ENCODE measurements at regions not wholly inside any gene's neighbourhood (a gene's known extent, or its start where the extent isn't known, plus 50 kb on each side); places are given as distances from the start of the nearest gene placed in this dataset.
"Not testable (repeated sequence)": the region's sequence is repeated elsewhere in the genome, so short reads cannot be mapped to it uniquely, and the experiment has no call there.

- not testable (repeated sequence) for DNase-seq
Measured at GRCh38 chr3:125831005-125831750, 137.8 kb upstream of the ROPN1B start.

- not testable (repeated sequence) for DNase-seq
Measured at GRCh38 chr3:125835562-125835961, 133.4 kb upstream of the ROPN1B start.

- DNase-seq = peak; percentile 16
Measured at GRCh38 chr3:125836011-125836551, 132.9 kb upstream of the ROPN1B start.

- DNase-seq = not testable (repeated sequence)
Measured at GRCh38 chr3:125836786-125837185, 132.2 kb upstream of the ROPN1B start.

GRCh38 chr3:125838857-125839256, 130.1 kb upstream of the ROPN1B start:
- not testable (repeated sequence) for DNase-seq

- not testable (repeated sequence) for DNase-seq
Measured at GRCh38 chr3:125840465-125840864, 128.5 kb upstream of the ROPN1B start.

GRCh38 chr3:125847966-125848365, 121.0 kb upstream of the ROPN1B start:
- not testable (repeated sequence) for DNase-seq

GRCh38 chr3:125855006-125855405, 114.0 kb upstream of the ROPN1B start:
- DNase-seq = not testable (repeated sequence)

GRCh38 chr3:125860547-125860946, 108.4 kb upstream of the ROPN1B start:
- DNase-seq = peak; percentile 5

GRCh38 chr3:125862841-125863254, 106.1 kb upstream of the ROPN1B start:
- not testable (repeated sequence) for DNase-seq

GRCh38 chr3:125864532-125864931, 104.4 kb upstream of the ROPN1B start:
- not testable (repeated sequence) for DNase-seq

GRCh38 chr3:125886006-125886405, 83.0 kb upstream of the ROPN1B start:
- DNase-seq = not testable (repeated sequence)

- DNase-seq = not testable (repeated sequence)
Measured at GRCh38 chr3:125899181-125899580, 69.8 kb upstream of the ROPN1B start.

GRCh38 chr3:125901473-125901872, 67.5 kb upstream of the ROPN1B start:
- DNase-seq = not testable (repeated sequence)

- not testable (repeated sequence) for DNase-seq
Measured at GRCh38 chr3:125903780-125904455, 65.1 kb upstream of the ROPN1B start.

- not testable (repeated sequence) for DNase-seq
Measured at GRCh38 chr3:125907279-125907678, 61.7 kb upstream of the ROPN1B start.

- DNase-seq = not testable (repeated sequence)
Measured at GRCh38 chr3:125910851-125911250, 58.1 kb upstream of the ROPN1B start.

GRCh38 chr3:125914608-125915436, 54.2 kb upstream of the ROPN1B start:
- not testable (repeated sequence) for DNase-seq

GRCh38 chr3:125915437-125915787, 53.6 kb upstream of the ROPN1B start:
- DNase-seq = not testable (repeated sequence)

GRCh38 chr3:125915792-125916375, 53.1 kb upstream of the ROPN1B start:
- peak; percentile 100 for DNase-seq

- no peak for DNase-seq
Measured at GRCh38 chr3:125916376-125916978, 52.5 kb upstream of the ROPN1B start.

GRCh38 chr3:125917020-125917549, 51.9 kb upstream of the ROPN1B start:
- DNase-seq = peak; percentile 26
